ENCODE measurements at regions not wholly inside any gene's neighbourhood (a gene's known extent, or its start where the extent isn't known, plus 50 kb on each side); places are given as distances from the start of the nearest gene placed in this dataset.

DNA sequence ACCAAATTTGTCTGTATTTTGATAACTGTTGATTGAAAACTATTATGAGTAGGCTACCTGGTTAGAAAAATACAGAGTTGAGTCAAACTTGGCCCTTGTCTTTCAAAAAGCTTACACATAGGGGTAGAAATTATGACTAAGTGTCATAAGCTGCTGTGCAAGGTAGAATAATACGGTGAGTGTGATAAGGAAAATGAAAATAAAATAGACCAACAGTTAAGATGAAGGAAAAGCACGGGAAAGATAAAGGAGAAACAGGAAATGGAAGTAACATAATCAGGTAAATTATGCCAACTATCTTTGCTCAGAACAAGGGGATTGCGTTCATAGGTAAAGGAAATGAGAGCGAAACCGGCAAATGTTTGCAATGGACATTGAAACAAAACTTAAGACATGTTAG, 302.5 kb downstream of the PCDH7 start:
- TF ChIP-seq, protein P1, sequence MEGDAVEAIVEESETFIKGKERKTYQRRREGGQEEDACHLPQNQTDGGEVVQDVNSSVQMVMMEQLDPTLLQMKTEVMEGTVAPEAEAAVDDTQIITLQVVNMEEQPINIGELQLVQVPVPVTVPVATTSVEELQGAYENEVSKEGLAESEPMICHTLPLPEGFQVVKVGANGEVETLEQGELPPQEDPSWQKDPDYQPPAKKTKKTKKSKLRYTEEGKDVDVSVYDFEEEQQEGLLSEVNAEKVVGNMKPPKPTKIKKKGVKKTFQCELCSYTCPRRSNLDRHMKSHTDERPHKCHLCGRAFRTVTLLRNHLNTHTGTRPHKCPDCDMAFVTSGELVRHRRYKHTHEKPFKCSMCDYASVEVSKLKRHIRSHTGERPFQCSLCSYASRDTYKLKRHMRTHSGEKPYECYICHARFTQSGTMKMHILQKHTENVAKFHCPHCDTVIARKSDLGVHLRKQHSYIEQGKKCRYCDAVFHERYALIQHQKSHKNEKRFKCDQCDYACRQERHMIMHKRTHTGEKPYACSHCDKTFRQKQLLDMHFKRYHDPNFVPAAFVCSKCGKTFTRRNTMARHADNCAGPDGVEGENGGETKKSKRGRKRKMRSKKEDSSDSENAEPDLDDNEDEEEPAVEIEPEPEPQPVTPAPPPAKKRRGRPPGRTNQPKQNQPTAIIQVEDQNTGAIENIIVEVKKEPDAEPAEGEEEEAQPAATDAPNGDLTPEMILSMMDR (conservative IDR thresholded peaks at IDR 0.05; ENCODE audit: low read depth, low read length), result no peak
- no peak for TF ChIP-seq EZH2 (IDR thresholded peaks at IDR 0.05; ENCODE audit: borderline replicate concordance, low read depth, low read length, poor library complexity, severe bottlenecking)
